HG03159 (cell line): ENCODE measurements at regions not wholly inside any gene's neighbourhood (a gene's known extent, or its start where the extent isn't known, plus 50 kb on each side); places are given as distances from the start of the nearest gene placed in this dataset.
"Not testable (repeated sequence)": the region's sequence is repeated elsewhere in the genome, so short reads cannot be mapped to it uniquely, and the experiment has no call there.

Experiments
- ATAC-seq: cut with Tn5 transposase; IDR thresholded peaks from one replicate; pipeline ENCODE4 v1.9.1; 2021; ENCODE audit warnings: mild to moderate bottlenecking, moderate library complexity; ENCODE audit not compliant: unreplicated experiment

- no peak for ATAC-seq
Measured at GRCh38 chr18:43341014-43341413, 63.7 kb upstream of the SYT4 start.

- ATAC-seq: no peak
Measured at GRCh38 chr18:43350176-43350575, 72.9 kb upstream of the SYT4 start.

GRCh38 chr18:43364535-43364934 is 87.2 kb upstream of the SYT4 start:
- ATAC-seq: no peak

GRCh38 chr18:43367895-43368294 is 90.6 kb upstream of the SYT4 start:
- ATAC-seq: no peak

GRCh38 chr18:43369311-43369710 is 92.0 kb upstream of the SYT4 start:
- not testable (repeated sequence) for ATAC-seq

GRCh38 chr18:43372773-43373172 is 95.5 kb upstream of the SYT4 start:
- ATAC-seq: no peak

- ATAC-seq: no peak
Measured at GRCh38 chr18:43380104-43380672, 102.9 kb upstream of the SYT4 start.

GRCh38 chr18:43382641-43383403 is 105.5 kb upstream of the SYT4 start:
- no peak for ATAC-seq

- ATAC-seq: no peak
Measured at GRCh38 chr18:43389163-43389562, 111.9 kb upstream of the SYT4 start.

GRCh38 chr18:43392168-43392567 is 114.9 kb upstream of the SYT4 start:
- no peak for ATAC-seq

GRCh38 chr18:43393174-43393573 is 115.9 kb upstream of the SYT4 start:
- no peak for ATAC-seq

GRCh38 chr18:43396266-43396665 is 119.0 kb upstream of the SYT4 start:
- no peak for ATAC-seq

GRCh38 chr18:43398601-43399000 is 121.3 kb upstream of the SYT4 start:
- ATAC-seq: no peak

GRCh38 chr18:43405097-43405496 is 127.8 kb upstream of the SYT4 start:
- no peak for ATAC-seq

- no peak for ATAC-seq
Measured at GRCh38 chr18:43414006-43414405, 136.7 kb upstream of the SYT4 start.

GRCh38 chr18:43420091-43420490 is 142.8 kb upstream of the SYT4 start:
- ATAC-seq: no peak

- ATAC-seq: no peak
Measured at GRCh38 chr18:43420950-43421349, 143.7 kb upstream of the SYT4 start.

GRCh38 chr18:43422518-43422917 is 145.2 kb upstream of the SYT4 start:
- ATAC-seq: no peak

- no peak for ATAC-seq
Measured at GRCh38 chr18:43435851-43436250, 158.6 kb upstream of the SYT4 start.

GRCh38 chr18:43442131-43442530 is 164.8 kb upstream of the SYT4 start:
- no peak for ATAC-seq

GRCh38 chr18:43442571-43442970 is 165.3 kb upstream of the SYT4 start:
- ATAC-seq: no peak

- ATAC-seq: no peak
Measured at GRCh38 chr18:43465483-43465882, 188.2 kb upstream of the SYT4 start.

GRCh38 chr18:43471873-43472272 is 194.6 kb upstream of the SYT4 start:
- no peak for ATAC-seq
